Fibroblast of the aortic adventitia (primary cell): ENCODE measurements at regions not wholly inside any gene's neighbourhood (a gene's known extent, or its start where the extent isn't known, plus 50 kb on each side); places are given as distances from the start of the nearest gene placed in this dataset.

Experiments
- DNase-seq: peaks from one replicate; pipeline ENCODE4 v3.0.0-alpha.2; 2010; ENCODE audit warnings: low read depth
- H3K4me3 ChIP-seq: 2 replicates; pipeline ENCODE4 v1.5.1; 2011; ENCODE audit warnings: low read depth, mild to moderate bottlenecking, control low read depth, low read length, moderate library complexity
- CTCF ChIP-seq: IDR thresholded peaks from 2 replicates; pipeline ENCODE4 v1.5.1; 2011; ENCODE audit warnings: mild to moderate bottlenecking, low read length, control low read depth, inconsistent platforms; ENCODE audit not compliant: insufficient read depth

- TF ChIP-seq CTCF: no peak
- no peak overlapping the region for H3K4me3 ChIP-seq
- DNase-seq: no peak
Observed at GRCh38 chr2:142347751-142348150, 216.9 kb upstream of the LRP1B start.

- DNase-seq: no peak
- TF ChIP-seq CTCF: no peak
- H3K4me3 ChIP-seq: no peak overlapping the region
Observed at GRCh38 chr2:142339261-142339660, 208.4 kb upstream of the LRP1B start.

- no peak for DNase-seq
- TF ChIP-seq CTCF: no peak
- no peak overlapping the region for H3K4me3 ChIP-seq
Observed at GRCh38 chr2:142332196-142332595, 201.4 kb upstream of the LRP1B start.

GRCh38 chr2:142330458-142330857 is 199.6 kb upstream of the LRP1B start:
- TF ChIP-seq CTCF: no peak
- no peak overlapping the region for H3K4me3 ChIP-seq
- DNase-seq: no peak

GRCh38 chr2:142325870-142326269 is 195.1 kb upstream of the LRP1B start:
- DNase-seq: no peak
- no peak overlapping the region for H3K4me3 ChIP-seq
- no peak for TF ChIP-seq CTCF

GRCh38 chr2:142323206-142323605 is 192.4 kb upstream of the LRP1B start:
- no peak for TF ChIP-seq CTCF
- no peak overlapping the region for H3K4me3 ChIP-seq
- no peak for DNase-seq

GRCh38 chr2:142321706-142322280 is 191.0 kb upstream of the LRP1B start:
- TF ChIP-seq CTCF: no peak
- no peak overlapping the region for H3K4me3 ChIP-seq
- no peak for DNase-seq
